Gastroesophageal sphincter (tissue), 4 donors: ENCODE measurements at regions not wholly inside any gene's neighbourhood (a gene's known extent, or its start where the extent isn't known, plus 50 kb on each side); places are given as distances from the start of the nearest gene placed in this dataset.

Experiments
- ATAC-seq: fragments of 150-250 bp; one replicate; pipeline ENCODE4 v1.9.1; 2016; ENCODE audit warnings: mild to moderate bottlenecking, moderate library complexity
- H3K27ac ChIP-seq, 4 donors: fragments of 200-600 bp; sonication (generic) in 3 of 4; 1 replicate in 3 of 4; 2 replicates in 1 of 4; pipeline ENCODE4 v1.5.1; 2016 to 2019
- H3K27me3 ChIP-seq: fragments of 200-600 bp; sonication (generic); one replicate; pipeline ENCODE4 v1.5.1; 2019
- H3K36me3 ChIP-seq, 2 donors: fragments of 200-600 bp; sonication (generic); one replicate each; pipeline ENCODE4 v1.5.1; 2019; ENCODE audit warnings: control low read depth in 1 of 2
- H3K4me1 ChIP-seq, 3 donors: fragments of 200-600 bp; sonication (generic); 1 replicate in 2 of 3; 2 replicates in 1 of 3; pipeline ENCODE4 v1.5.1; 2016 to 2019; ENCODE audit warnings: control low read depth in 2 of 3
- H3K4me3 ChIP-seq, 2 donors: fragments of 200-600 bp; sonication (generic); one replicate each; pipeline ENCODE4 v1.5.1; 2019; ENCODE audit warnings: mild to moderate bottlenecking in 1 of 2, moderate library complexity in 1 of 2
- H3K9me3 ChIP-seq, 3 donors: fragments of 200-600 bp; sonication (generic); one replicate each; pipeline ENCODE4 v1.5.1; 2017 to 2019; ENCODE audit warnings: control low read depth in 2 of 3
- EP300 ChIP-seq: sonication (generic); formaldehyde crosslinking; IDR thresholded peaks from one replicate; pipeline ENCODE4 v1.6.1; 2017; ENCODE audit warnings: antibody characterized with exemption, mild to moderate bottlenecking
- POLR2A ChIP-seq, 2 donors: fragments of 450-650 bp; IDR thresholded peaks; one replicate each; pipeline ENCODE4 v1.6.1; 2017; ENCODE audit warnings: antibody characterized with exemption in 2 of 2, mild to moderate bottlenecking in 2 of 2, moderate library complexity in 1 of 2
- POLR2AphosphoS5 ChIP-seq: sonication (generic); formaldehyde crosslinking; IDR thresholded peaks from one replicate; pipeline ENCODE4 v1.6.1; 2017; ENCODE audit warnings: antibody characterized with exemption
- WGBS, 2 donors: methylation state at CpG; one replicate each; pipeline ENCODE4 v1.1.5; 2018; ENCODE audit warnings: low coverage in 1 of 2; 5-methylcytosine and 5-hydroxymethylcytosine counted together
- TF ChIP-seq, protein P1 (sequence below), 4 experiments: fragments of 200-600 bp in 2 of 4; fragments of 450-650 bp in 2 of 4; sonication (generic) in 1 of 4; IDR thresholded peaks; one replicate each; pipeline ENCODE4 v1.5.1; 2017 to 2019; ENCODE audit warnings: antibody characterized with exemption in 4 of 4, mild to moderate bottlenecking in 2 of 4, moderate library complexity in 2 of 4

DNA sequence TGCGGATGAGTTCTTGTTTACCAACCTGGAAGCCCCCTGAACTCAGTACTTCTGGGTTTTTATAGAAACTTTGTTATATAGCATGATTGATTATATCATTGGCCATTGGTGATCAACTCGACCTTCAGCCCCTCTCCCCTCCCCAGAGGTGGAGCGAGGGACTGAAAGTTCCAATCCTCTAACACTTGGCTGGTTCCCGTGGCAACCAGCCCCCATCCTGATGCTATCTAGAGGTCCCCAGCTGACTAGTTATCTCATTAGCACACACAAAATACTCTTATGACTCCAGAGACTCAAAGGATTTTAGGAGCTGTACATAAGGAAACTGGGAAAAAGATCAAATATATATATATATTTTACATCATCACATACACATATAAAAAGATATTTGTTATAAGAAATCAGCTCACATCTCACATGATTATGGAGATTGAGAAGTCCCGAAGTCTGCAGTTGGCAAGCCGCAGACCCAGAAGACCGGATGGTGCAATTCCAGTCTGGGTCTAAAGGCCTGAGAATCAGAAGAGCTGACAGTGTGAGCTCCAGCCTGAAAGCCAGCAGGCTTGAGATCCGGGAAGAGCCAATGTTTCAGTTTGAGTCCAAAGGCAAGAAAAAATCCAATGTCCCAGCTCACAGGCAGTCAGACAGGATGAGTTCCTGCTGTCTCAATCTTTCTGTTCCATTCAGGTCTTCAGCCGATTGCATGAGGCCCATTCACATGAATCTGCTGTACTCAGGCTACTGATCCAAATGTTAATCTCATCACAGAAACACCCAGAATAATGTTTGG, 179.3 kb upstream of the DTNBP1 start:
- no peaks in the 10 kb centered on the region for H3K27me3 ChIP-seq
- H3K27ac ChIP-seq, result peak overlapping the region in 2 of 4 donors; percentile 7 to 27
- H3K4me3 ChIP-seq, result no peak overlapping the region
- no peak for TF ChIP-seq POLR2AphosphoS5
- ATAC-seq, result peak; percentile 85
- H3K9me3 ChIP-seq, result no peaks in the 10 kb centered on the region
- H3K4me1 ChIP-seq, result no peaks in the 10 kb centered on the region
- WGBS, 2 donors, result 44 to 73% methylated on average over 5 to 9 of the region's 9 CpGs
- no peaks in the 10 kb centered on the region for H3K36me3 ChIP-seq

DNA sequence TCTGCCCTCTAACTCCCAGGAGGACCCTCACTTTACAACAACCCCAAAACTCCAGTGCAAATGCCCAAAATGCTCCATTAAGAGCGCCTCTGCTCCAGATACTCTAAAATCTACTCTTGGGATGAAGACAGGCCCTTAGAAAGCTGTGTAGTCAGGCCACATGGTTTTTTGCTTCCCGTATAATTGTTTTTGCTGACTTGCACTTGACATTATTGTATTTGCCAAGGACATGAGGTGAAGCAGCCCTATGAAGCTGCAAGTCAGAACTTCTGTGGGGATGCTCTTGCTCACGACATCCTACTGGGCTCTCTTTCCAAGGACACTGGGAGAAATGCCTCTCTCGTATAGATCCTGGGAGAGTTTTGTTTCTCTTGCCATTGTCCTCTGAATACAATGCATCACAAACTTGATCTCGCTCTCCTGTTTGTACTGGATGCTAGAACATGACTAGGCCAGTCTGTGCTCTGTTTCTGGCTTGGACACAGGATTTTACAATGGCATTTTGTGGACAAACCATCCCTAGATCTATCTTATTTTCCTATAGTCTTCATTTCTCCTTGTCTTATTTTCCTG, 177.2 kb upstream of the DTNBP1 start:
- H3K4me3 ChIP-seq, result no peak overlapping the region
- H3K4me1 ChIP-seq, result no peaks in the 10 kb centered on the region
- no peaks in the 10 kb centered on the region for H3K27me3 ChIP-seq
- H3K27ac ChIP-seq, result no peak overlapping the region
- no peak for ATAC-seq
- no peaks in the 10 kb centered on the region for H3K36me3 ChIP-seq
- H3K9me3 ChIP-seq, result no peaks in the 10 kb centered on the region
- 20 to 78% methylated on average over 1 to 5 of the region's 5 CpGs for WGBS, 2 donors
- TF ChIP-seq, protein P1, sequence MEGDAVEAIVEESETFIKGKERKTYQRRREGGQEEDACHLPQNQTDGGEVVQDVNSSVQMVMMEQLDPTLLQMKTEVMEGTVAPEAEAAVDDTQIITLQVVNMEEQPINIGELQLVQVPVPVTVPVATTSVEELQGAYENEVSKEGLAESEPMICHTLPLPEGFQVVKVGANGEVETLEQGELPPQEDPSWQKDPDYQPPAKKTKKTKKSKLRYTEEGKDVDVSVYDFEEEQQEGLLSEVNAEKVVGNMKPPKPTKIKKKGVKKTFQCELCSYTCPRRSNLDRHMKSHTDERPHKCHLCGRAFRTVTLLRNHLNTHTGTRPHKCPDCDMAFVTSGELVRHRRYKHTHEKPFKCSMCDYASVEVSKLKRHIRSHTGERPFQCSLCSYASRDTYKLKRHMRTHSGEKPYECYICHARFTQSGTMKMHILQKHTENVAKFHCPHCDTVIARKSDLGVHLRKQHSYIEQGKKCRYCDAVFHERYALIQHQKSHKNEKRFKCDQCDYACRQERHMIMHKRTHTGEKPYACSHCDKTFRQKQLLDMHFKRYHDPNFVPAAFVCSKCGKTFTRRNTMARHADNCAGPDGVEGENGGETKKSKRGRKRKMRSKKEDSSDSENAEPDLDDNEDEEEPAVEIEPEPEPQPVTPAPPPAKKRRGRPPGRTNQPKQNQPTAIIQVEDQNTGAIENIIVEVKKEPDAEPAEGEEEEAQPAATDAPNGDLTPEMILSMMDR (IDR thresholded peaks at IDR 0.05), result no peak
- no peak for TF ChIP-seq POLR2A (IDR thresholded peaks at IDR 0.05)

DNA sequence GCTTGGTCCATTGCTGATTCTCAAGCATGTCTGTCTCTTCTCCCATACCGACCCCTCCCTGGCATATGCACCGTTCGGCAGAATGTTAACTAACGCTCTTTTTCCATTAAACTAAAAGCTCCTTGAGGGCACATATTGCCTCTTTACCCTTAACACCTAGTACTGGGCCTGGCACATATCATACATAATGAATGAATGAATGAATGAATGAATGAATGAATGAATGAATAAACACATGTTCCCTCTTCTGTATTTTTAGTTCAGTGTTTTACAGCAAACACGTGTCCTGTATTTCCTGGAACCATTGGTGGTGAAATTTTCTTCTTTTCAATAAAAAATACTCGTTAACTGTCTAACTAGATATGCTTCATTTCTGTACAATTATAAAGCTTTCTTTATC, 174.4 kb upstream of the DTNBP1 start:
- 93 to 100% methylated on average over 2 to 6 of the region's 6 CpGs for WGBS, 2 donors
- TF ChIP-seq EP300 (no peak), POLR2A (IDR thresholded peaks at IDR 0.05) (no peak), POLR2AphosphoS5 (no peak)
- TF ChIP-seq, protein P1 (IDR thresholded peaks at IDR 0.05), result no peak
- no peak for ATAC-seq

DNA sequence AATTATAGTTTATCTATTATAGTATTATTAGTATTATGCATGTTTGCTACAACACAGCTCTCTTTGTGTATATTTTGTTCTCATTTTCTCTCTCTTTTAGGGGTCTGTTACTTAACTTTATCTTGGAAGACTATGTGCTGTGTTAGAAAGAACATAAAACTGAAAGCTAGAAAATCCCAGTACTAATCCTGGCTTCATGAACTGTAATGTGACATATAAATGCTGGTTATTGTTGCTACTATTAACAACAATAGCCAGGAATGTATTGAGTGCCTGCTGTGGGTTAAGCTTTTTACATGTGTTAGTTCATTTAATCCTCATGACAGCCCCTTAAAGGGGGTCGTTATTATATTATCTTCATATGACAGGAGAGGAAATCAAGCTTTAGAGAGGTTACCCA, 170.0 kb upstream of the DTNBP1 start:
- TF ChIP-seq POLR2A (IDR thresholded peaks at IDR 0.05) (no peak), POLR2AphosphoS5 (no peak), EP300 (no peak)
- TF ChIP-seq, protein P1 (IDR thresholded peaks at IDR 0.05), result no peak
- no peak overlapping the region for H3K4me3 ChIP-seq
- no peaks in the 10 kb centered on the region for H3K9me3 ChIP-seq
- H3K27ac ChIP-seq, result no peak overlapping the region
- no peak for ATAC-seq
- H3K27me3 ChIP-seq, result no peaks in the 10 kb centered on the region
- no peaks in the 10 kb centered on the region for H3K4me1 ChIP-seq
- H3K36me3 ChIP-seq, result no peaks in the 10 kb centered on the region
- WGBS, 2 donors, result 57 to 100% methylated on average over 1 of the region's 1 CpG

More for the DNA sequence above, 174.4 kb upstream of the DTNBP1 start:
- Histone ChIP-seq H3K4me1 (no peaks in the 10 kb centered on the region), H3K9me3 (no peaks in the 10 kb centered on the region), H3K4me3 (no peak overlapping the region), H3K27me3 (no peaks in the 10 kb centered on the region), H3K27ac (no peak overlapping the region), H3K36me3 (no peaks in the 10 kb centered on the region)

DNA sequence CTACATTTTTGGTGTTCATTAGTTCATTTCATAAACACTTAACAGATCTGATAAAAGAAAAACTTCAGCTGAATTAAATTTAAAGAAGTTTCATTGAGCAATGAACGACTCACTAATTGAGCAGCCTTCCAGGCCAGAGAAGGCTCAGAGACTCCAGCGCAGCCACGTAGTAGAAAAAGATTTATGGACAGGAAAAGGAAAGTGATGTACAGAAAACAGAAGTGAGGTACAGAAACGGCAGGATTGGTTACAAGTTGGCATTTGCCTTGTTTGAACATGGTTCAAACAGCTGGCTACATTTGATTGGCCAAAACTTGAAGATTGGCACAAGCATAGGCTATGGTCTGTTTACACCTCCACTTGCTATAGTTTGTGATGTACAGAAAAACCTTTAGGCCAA, 166.3 kb upstream of the DTNBP1 start:
- Histone ChIP-seq H3K4me3 (no peak overlapping the region), H3K27me3 (no peaks in the 10 kb centered on the region), H3K36me3 (no peaks in the 10 kb centered on the region), H3K27ac (no peak overlapping the region), H3K9me3 (no peaks in the 10 kb centered on the region), H3K4me1 (no peaks in the 10 kb centered on the region)
- TF ChIP-seq, protein P1 (IDR thresholded peaks at IDR 0.05), result no peak
- TF ChIP-seq POLR2A (IDR thresholded peaks at IDR 0.05) (no peak), POLR2AphosphoS5 (no peak), EP300 (no peak)
- no peak for ATAC-seq
- 75 to 81% methylated on average over 4 of the region's 4 CpGs for WGBS, 2 donors
